GM21576 (cell line): ENCODE measurements at regions not wholly inside any gene's neighbourhood (a gene's known extent, or its start where the extent isn't known, plus 50 kb on each side); places are given as distances from the start of the nearest gene placed in this dataset.
"Not testable (repeated sequence)": the region's sequence is repeated elsewhere in the genome, so short reads cannot be mapped to it uniquely, and the experiment has no call there.

Source experiments
- ATAC-seq: cut with Tn5 transposase; IDR thresholded peaks from one replicate; pipeline ENCODE4 v1.9.1; 2021; ENCODE audit warnings: mild to moderate bottlenecking, moderate library complexity; ENCODE audit not compliant: unreplicated experiment

DNA sequence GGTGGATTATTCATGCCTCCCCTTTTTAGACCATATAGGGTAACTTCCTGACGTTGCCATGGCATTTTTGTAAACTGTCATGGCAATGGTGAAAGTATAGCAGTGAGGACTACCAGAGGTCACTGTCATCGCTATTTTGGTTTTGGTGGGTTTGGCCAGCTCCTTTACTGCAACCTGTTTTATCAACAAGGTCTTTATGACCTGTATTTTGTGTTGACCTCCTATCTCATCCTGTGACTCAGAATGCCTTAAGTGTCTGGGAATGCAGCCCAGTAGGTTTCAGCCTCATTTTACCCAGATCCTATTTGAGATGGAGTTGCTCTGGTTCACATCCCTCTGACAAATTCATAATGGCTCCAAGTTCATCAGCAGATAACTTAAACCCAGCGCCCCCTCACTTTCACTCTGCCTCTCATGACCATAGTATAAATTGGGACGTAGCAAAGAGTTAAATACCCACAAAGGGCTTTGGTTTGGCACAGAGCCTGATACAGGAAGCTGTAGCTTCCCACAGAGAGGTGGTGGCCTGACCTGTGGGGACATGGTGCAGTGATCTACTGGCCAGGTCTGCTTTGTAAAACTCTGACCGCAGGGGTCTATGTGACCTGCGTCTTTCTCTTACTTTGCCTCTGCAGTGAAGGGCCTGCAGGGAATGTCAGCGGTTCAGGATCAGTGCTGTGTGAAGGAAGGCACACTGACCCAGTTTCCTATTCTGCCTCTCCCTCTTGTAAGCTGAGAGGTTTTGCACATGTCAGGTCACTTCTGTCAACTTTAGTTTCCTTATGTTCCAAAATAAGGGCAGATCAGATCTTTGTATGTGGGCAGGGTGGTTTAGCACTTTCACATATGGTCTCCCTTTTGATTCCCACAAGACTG lies 78.1 kb upstream of the ZNF644 start:
- no peak for ATAC-seq

GRCh38 chr1:91098299-91098906 lies 76.6 kb upstream of the ZNF644 start:
- no peak for ATAC-seq

DNA sequence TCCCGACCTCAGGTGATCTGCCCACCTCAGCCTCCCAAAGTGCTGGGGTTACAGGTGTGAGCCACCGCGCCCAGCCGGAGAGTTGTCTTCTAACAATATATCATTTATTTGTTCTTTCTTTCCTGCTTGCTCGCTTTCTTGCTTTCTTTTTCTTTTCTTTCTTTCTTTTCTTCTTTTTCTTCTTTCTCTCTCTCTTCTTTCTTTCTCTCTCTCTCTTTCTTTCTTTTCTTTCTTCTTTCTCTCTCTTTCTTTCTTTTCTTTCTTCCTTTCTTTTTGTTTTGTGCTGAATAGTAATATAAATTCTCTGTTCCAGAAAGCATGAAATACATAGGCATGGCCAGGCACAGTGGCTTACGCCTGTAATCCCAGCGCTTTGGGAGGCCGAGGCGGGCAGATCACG lies 73.5 kb upstream of the ZNF644 start:
- ATAC-seq = not testable (repeated sequence)

DNA sequence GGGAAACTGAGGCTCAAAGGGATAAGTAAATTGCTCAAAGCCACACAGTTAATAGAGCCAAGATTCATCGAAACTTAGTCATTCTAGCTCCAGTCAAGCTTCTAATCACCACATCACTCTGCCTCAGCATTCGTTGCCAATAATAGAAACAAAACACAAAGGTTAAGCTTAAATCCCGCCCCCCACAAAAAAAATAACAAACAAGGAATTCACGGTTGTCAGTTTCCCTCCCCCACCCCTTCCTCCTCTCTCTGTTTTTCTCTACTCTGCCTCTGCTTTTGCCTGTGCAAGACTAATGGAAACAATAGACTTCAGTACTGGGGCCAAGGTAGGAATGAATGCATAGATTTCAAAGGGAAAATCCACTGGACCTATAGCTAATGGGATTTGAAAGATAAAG lies 70.7 kb upstream of the ZNF644 start:
- ATAC-seq = no peak

DNA sequence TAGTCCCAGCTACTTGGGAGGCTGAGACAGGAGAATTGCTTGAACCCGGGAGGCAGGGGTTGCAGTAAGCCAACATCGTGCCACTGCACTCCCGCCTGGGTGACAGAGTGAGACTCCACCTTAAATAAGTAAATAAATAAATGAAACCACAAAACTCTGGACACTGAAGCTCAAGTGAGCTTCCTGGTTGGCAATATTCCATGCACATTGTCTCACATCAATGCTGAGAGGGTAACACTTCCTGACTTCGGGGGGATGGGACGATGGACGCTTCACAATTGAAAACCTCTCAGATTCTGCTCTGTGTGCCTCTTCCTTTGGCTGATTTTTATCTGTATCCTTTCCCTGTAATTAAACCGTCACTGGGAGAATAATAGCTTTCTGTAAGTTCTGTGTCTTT lies 70.0 kb upstream of the ZNF644 start:
- no peak for ATAC-seq

GRCh38 chr1:91080650-91081049 lies 58.8 kb upstream of the ZNF644 start:
- ATAC-seq = no peak

GRCh38 chr1:91078859-91079258 lies 57.0 kb upstream of the ZNF644 start:
- ATAC-seq = no peak

DNA sequence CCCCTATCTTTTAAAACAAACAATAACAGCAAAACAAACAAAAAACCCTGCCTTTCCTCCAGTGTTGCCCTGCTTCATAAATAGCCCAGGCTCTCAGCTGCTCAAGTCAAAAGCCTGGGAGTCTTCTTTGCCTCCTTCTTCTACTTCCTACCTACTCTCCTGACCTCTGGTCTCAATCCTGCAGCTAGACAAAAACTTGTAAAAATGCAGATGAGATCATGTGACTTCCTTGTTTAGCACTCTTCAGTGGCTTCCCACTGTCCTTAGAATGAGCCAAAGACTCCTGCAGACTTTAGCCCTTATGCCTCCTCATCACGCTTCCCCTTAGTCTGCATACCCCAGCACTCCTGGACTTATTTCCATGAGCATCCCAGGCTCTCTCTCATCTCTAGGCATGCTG lies 55.0 kb upstream of the ZNF644 start:
- no peak for ATAC-seq

GRCh38 chr1:91075233-91076135 lies 53.6 kb upstream of the ZNF644 start:
- ATAC-seq = no peak

- ATAC-seq = no peak
Measured at GRCh38 chr1:91073299-91073698, 51.5 kb upstream of the ZNF644 start.

GRCh38 chr1:91071838-91072237 lies 50.0 kb upstream of the ZNF644 start:
- ATAC-seq = no peak
